HG03139 (cell line): ENCODE measurements at regions not wholly inside any gene's neighbourhood (a gene's known extent, or its start where the extent isn't known, plus 50 kb on each side); places are given as distances from the start of the nearest gene placed in this dataset.
"Not testable (repeated sequence)": the region's sequence is repeated elsewhere in the genome, so short reads cannot be mapped to it uniquely, and the experiment has no call there.

Source experiments
- ATAC-seq: cut with Tn5 transposase; IDR thresholded peaks from one replicate; pipeline ENCODE4 v1.9.1; 2021; ENCODE audit not compliant: unreplicated experiment

DNA sequence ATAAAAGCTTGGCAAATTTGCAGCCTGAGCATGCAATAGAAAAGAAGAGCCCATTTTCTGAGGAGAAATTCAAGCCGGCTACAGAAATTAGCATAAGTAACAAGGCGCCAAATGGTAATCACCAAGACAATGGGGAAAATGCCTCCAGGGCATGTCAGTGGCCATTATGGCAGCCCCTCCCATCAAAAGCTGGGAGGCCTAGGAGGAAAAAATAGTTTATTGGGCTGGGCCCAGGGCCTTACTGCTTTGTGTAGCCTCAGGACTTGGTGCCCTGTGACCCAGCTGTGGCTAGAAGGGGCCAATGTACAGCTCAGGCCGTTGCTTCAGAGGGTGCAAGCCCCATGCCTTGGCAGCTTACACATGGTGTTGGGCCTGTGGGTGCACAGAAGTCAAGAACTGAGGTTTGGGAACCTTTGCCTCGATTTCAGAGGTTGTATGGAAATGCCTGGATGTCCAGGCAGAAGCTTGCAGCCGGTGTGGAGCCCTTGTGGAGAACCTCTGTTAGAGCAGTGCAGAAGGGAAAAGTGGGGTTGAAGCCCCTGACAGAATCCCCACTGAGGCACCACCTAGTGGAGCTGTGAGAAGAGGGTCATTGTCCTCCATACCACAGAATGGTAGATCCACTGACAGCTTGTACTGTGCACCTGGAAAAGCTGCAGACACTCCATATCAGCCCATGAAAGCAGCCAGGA is 328.5 kb upstream of the MAP3K7 start:
- no peak for ATAC-seq

GRCh38 chr6:90914312-90914711 is 327.4 kb upstream of the MAP3K7 start:
- ATAC-seq, result no peak

DNA sequence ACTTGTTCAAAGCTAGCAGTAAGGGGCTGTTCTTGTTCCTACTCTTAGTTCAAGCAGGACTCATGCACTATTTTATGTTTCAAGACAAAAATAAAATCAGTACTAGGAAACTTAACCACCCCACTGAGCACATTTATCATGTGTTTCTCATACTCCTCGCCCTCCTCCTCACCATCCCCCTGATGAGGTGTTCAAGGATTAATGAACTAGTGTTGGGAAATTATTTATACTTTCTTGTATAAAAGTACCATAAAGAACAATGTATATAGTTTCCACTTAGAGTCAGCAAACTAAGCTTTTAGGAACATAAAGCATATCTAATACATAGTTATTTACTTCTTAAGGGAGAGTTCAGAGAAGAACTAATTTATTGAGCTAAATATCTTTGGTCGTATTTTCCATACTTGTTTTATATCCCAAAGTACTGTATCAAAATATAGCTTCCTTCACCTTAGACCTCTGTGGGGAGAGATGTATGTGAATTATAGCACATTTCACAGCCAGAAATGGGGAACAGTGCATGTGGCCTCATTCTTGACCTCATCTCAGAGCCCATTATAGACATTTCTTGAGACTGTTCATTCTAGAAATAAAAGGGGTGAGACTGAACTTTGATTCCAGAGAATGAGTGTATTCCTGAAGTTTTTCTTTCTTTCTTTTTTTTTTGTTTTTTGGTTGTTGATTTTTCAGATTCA is 326.5 kb upstream of the MAP3K7 start:
- ATAC-seq, result no peak

DNA sequence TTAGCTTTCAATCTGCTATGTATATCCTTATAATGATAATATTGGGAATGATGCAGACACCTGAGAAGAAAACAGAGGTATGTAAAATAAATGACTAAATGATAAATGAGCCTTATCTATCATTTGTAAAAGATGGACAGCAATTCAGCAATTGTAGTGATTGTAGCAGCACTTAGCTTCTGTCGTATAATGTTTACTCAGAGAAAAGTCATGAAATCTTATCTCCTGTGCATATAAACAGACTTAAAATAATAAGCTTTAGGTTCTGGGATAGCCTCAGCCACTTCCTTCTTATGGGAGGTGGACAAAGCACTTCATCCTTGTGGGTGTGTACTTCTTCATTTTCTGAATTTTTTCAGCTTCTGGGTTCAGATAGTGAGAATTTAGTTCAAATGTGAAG is 324.8 kb upstream of the MAP3K7 start:
- ATAC-seq, result no peak

- ATAC-seq, result no peak
Observed at GRCh38 chr6:90910893-90911292, 324.0 kb upstream of the MAP3K7 start.

- no peak for ATAC-seq
Observed at GRCh38 chr6:90907931-90908655, 321.2 kb upstream of the MAP3K7 start.

DNA sequence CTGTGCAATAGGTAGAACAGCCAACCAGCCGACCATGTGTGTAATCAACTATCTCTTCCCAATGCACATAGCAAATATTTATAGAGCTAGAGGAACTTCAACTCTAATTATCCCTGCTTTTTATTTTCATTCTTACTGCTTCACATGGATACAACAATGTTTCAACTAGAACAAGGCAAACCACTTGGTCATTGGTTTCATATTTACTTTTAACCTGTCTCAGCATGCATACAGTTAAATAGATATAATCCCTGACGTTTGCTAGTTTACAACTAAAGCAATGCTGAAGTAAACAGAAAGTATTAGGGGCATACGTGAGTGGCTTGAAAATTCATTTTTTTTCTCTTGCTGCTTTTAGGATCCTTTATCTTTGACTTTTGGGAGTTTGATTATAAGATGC is 318.5 kb upstream of the MAP3K7 start:
- no peak for ATAC-seq

GRCh38 chr6:90900034-90900433 is 313.2 kb upstream of the MAP3K7 start:
- no peak for ATAC-seq

GRCh38 chr6:90898763-90899162 is 311.9 kb upstream of the MAP3K7 start:
- no peak for ATAC-seq

GRCh38 chr6:90896075-90896547 is 309.2 kb upstream of the MAP3K7 start:
- no peak for ATAC-seq

- no peak for ATAC-seq
Observed at GRCh38 chr6:90895299-90896074, 308.6 kb upstream of the MAP3K7 start.

GRCh38 chr6:90894285-90895130 is 307.6 kb upstream of the MAP3K7 start:
- no peak for ATAC-seq

DNA sequence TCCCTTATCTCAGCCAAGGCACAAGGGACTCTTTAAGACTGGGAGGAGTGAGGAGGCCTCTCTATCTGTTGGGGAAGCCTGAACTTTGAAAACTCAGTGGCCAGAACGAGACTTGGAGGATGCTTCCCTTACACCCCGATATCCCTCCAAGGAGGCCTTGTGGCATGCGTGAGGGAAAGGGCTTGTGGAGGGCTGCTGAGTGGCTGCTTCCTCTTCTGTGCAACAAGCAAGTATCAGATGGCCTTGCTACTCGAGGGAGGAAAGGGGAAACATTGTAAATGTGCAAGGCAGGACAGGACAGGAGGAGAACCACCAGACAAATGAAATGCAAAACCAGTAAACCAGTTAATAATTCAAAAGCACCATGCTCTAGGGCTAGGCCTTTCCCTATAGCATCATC is 306.5 kb upstream of the MAP3K7 start:
- ATAC-seq, result no peak

- ATAC-seq, result no peak
Observed at GRCh38 chr6:90892271-90892670, 305.4 kb upstream of the MAP3K7 start.

GRCh38 chr6:90891355-90891754 is 304.5 kb upstream of the MAP3K7 start:
- no peak for ATAC-seq

DNA sequence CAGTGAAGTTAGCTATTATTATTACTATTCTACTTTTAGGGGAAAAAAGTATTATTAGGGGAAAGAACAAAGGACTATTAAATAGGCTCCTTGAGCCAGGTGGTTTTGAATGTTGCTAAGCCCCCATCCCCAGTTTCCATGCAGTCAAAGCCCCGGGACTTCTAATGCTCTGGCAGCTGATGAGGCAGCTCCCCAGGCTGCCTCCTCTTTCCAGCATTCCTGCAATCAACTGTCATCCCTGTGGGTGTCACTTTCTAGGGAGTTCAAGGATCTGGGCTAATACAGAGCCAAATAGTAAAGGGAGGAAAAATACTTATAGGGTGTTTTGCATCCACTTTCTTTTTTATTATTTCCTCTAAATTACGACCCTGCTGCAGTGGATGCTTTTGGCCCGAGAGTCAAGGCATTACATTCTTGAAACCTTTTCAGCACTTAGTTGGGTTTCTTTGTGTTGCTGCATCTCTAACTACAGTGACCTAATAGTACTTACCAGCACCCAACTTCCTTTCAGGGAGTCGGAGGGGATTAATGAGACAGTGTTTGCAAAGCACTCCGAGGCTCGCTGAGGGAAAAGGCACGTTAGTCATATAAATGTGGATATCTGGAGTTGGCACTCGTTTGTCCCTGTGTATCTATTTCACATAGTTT is 303.9 kb upstream of the MAP3K7 start:
- no peak for ATAC-seq

GRCh38 chr6:90887764-90888163 is 300.9 kb upstream of the MAP3K7 start:
- ATAC-seq, result no peak

GRCh38 chr6:90885611-90886056 is 298.8 kb upstream of the MAP3K7 start:
- no peak for ATAC-seq

GRCh38 chr6:90885137-90885536 is 298.3 kb upstream of the MAP3K7 start:
- ATAC-seq, result not testable (repeated sequence)

DNA sequence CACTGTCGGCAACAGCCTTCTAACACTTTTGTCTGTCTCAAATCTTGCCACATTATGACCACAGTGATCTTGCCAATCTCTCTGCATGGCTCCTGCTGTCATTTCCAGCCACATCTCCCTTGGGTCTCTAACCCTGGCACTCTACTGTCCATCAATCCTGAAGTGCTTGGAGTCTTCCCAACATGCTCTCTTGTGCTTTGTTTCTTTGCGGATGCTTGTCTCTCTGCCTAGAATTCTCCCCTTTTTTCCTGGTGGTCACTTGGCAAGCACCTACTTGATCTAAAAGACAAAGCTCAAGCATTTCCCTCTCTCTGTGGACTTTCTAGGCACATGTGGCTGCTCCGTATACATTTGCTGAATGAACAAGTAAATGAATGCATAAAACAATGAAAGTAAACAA is 290.7 kb upstream of the MAP3K7 start:
- no peak for ATAC-seq
